ENCODE measurements at regions not wholly inside any gene's neighbourhood (a gene's known extent, or its start where the extent isn't known, plus 50 kb on each side); places are given as distances from the start of the nearest gene placed in this dataset.

- TF ChIP-seq REST (IDR thresholded peaks at IDR 0.05) (no peak), GABPA (IDR thresholded peaks at IDR 0.05 in 1 of 2, conservative IDR thresholded peaks at IDR 0.05 in 1 of 2) (no peak)
Measured at GRCh38 chr12:75836533-75836932, 195.0 kb downstream of the PHLDA1 start (continued).

GRCh38 chr12:75834591-75834990, 197.0 kb downstream of the PHLDA1 start:
- TF ChIP-seq RXRA (IDR thresholded peaks at IDR 0.05) = no peak
- TF ChIP-seq SP1 (IDR thresholded peaks at IDR 0.05) = no peak
- TF ChIP-seq REST (IDR thresholded peaks at IDR 0.05) = no peak
- no peak for TF ChIP-seq HNF4G (IDR thresholded peaks at IDR 0.05)
- no peak for TF ChIP-seq FOXA2 (IDR thresholded peaks at IDR 0.05)
- no peak for TF ChIP-seq FOXA1 (IDR thresholded peaks at IDR 0.05)
- no peak for TF ChIP-seq ATF3 (IDR thresholded peaks at IDR 0.05)
- TF ChIP-seq HNF4A (conservative IDR thresholded peaks at IDR 0.05) = no peak
- TF ChIP-seq JUND (IDR thresholded peaks at IDR 0.05) = no peak
- TF ChIP-seq MAX (IDR thresholded peaks at IDR 0.05) = no peak
- no peak for TF ChIP-seq NR2F2 (IDR thresholded peaks at IDR 0.05)
- no peak for TF ChIP-seq GABPA (IDR thresholded peaks at IDR 0.05 in 1 of 2, conservative IDR thresholded peaks at IDR 0.05 in 1 of 2)
- TF ChIP-seq TAF1 (conservative IDR thresholded peaks at IDR 0.05) = no peak
- no peak for TF ChIP-seq CTCF (IDR thresholded peaks at IDR 0.05; ENCODE audit: low read depth, low read length, missing input control)
- no peak for TF ChIP-seq YY1 (IDR thresholded peaks at IDR 0.05)
- no peaks in the 10 kb centered on the region for H3K27me3 ChIP-seq (ENCODE audit: control insufficient read depth in 4 of 4, insufficient read depth in 4 of 4, low read length in 3 of 4)
- no peaks in the 10 kb centered on the region for H3K9me3 ChIP-seq (ENCODE audit: control insufficient read depth in 4 of 4, low read length in 3 of 4)
- 84% methylated on average over 3 of the region's 3 CpGs for WGBS
- no peak overlapping the region for H3K9ac ChIP-seq (ENCODE audit: low read depth in 1 of 2, low read length in 2 of 2)
- no peak overlapping the region for H3K27ac ChIP-seq (ENCODE audit: low read depth in 1 of 2, low read length in 2 of 2)
- H3K36me3 ChIP-seq (ENCODE audit: control insufficient read depth in 4 of 4, insufficient read depth in 3 of 4, low read depth in 1 of 4, low read length in 3 of 4) = no peaks in the 10 kb centered on the region
- H3K4me3 ChIP-seq (ENCODE audit: low read depth in 1 of 3, low read length in 3 of 3) = no peak overlapping the region
- no peaks in the 10 kb centered on the region for H3K4me1 ChIP-seq (ENCODE audit: control insufficient read depth in 4 of 4, insufficient read depth in 4 of 4, low read length in 3 of 4)
- DNase-seq (ENCODE audit: low spot score) = no peak

Data from liver (tissue), 8 donors.